Renal pelvis (tissue), 1 donor: ENCODE measurements at regions not wholly inside any gene's neighbourhood (a gene's known extent, or its start where the extent isn't known, plus 50 kb on each side); places are given as distances from the start of the nearest gene placed in this dataset.
"Not testable (repeated sequence)": the region's sequence is repeated elsewhere in the genome, so short reads cannot be mapped to it uniquely, and the experiment has no call there.

Experiments used
- DNase-seq: peaks from one replicate; pipeline ENCODE4 v3.0.0-alpha.2; 2013

- no peak for DNase-seq
These were observed 400.8 kb upstream of the PTGER4 start for GRCh38 chr5:40278881-40279280.

DNA sequence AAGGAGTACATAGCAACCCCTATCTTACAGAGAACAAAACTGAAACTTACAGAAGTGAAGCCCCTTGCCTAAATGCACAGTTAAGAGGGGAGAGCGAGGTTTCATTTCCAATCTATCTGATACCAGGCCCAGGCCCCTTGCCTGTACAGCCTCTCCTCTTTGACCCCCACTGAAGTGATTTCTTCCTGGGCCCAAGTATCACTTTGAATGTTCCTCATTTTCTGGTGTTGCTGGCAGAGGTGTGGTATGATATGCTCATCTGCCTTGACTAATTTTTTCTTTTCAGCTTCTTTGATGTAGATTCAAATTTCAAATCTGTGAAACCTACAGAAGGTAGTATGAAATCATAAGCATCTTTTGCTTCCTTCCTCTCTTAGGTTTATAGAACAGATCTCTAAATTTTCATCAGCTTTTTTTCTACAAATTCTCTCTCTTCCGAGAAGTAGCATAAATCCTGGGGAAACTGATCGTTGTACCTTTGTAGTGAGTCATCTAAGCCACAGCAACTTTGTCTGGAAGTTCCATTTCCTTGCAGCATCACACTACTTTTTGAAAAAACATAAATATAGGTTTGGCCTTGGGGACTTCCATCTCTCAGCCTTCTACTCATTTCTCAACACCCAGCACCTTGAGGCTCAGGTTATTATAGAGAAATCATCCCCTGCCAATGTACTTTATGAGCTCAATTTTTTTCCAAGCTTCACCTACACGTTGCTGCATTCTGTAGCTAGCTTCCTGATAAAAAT, 402.4 kb upstream of the PTGER4 start:
- no peak for DNase-seq

GRCh38 chr5:40276426-40277102, 403.2 kb upstream of the PTGER4 start:
- no peak for DNase-seq

- DNase-seq = no peak
These were observed 405.1 kb upstream of the PTGER4 start for GRCh38 chr5:40274568-40274967.

GRCh38 chr5:40273936-40274335, 405.8 kb upstream of the PTGER4 start:
- no peak for DNase-seq

DNA sequence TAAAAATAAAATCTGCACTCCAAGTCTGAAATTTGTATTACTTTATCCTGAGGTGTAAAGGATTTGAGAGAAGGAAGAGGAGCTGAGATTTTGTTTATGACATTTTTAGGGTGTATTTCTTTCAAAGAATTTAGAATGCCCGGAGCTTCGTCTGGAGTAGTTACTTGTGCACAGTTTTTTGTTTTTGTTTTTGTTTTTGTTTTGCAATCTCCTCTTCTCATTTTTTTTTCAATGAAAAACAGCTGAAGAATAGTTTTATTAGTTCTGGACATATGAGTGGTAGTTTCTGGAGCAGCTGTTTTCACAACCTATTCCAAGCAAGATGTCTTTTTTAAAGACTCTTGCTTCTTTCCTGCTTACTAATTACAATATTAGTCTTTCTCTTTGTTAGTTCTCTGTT, 408.2 kb upstream of the PTGER4 start:
- no peak for DNase-seq

DNA sequence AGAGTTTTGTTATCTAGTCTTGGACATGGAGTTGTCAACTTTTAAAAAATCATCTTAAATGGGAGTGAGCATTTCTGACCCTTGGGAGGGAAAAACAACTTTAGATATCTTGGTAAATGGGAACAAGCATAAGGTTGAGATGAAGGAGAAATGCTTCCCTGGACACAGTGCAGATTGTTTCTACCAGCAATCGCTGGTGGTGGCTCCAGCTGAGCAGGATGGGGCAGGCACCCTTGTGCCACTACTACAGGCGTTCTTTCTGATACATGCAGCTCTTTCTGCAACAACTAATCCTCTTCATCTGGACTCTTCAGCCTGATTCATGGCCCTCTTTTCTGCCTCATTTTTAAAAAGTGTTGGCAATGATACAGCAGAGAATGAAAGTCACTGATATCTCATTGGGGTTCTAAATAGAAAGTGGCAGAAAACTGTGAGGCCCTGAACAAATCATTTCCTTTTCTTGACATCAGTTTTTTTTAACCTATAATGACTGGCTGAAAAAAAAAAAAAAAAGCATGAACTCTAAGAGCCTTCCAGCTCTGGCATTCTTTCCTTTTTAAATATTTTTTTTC, 409.4 kb upstream of the PTGER4 start:
- DNase-seq = no peak

- no peak for DNase-seq
These were observed 411.6 kb upstream of the PTGER4 start for GRCh38 chr5:40268088-40268487.

- DNase-seq = no peak
These were observed 412.8 kb upstream of the PTGER4 start for GRCh38 chr5:40266952-40267351.

GRCh38 chr5:40261984-40262383, 417.7 kb upstream of the PTGER4 start:
- no peak for DNase-seq

DNA sequence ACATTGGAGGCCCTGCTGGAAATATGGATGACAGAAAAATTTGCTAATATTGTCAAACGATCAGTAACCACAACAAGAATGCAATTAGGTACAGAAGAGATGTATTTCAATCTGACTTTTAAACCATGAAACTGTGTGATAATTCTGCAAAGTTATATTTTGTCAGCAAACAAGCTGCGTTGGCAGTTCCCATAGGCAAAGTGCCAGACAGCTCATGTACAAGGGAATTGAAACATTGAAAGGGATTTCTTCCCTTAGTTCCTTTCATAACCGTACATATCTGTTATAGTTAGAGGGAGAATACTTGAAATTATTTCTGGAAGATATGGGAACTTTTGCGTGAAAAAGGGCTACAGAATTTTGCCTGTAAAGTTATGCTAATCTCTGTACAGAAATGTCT, 419.4 kb upstream of the PTGER4 start:
- no peak for DNase-seq

- DNase-seq = no peak
These were observed 421.5 kb upstream of the PTGER4 start for GRCh38 chr5:40258222-40258621.

DNA sequence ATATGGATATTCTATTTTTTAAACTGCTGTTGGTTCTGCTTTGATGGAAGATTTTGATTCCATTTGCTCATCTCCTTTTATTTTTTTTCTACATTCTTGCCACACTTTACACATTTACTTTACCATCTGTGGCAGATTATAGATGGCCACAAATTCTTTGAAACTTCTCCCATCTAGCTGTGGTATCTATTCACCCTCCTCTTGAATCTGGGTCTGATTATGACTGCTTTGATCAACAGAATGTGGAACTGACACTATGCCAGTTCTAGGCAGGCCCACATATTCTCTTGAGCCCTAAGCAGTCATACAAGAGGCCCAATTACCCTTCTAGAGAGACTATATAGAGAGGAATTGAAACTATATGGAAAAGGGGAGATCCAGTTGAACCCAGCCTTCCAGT, 439.0 kb upstream of the PTGER4 start:
- no peak for DNase-seq

DNA sequence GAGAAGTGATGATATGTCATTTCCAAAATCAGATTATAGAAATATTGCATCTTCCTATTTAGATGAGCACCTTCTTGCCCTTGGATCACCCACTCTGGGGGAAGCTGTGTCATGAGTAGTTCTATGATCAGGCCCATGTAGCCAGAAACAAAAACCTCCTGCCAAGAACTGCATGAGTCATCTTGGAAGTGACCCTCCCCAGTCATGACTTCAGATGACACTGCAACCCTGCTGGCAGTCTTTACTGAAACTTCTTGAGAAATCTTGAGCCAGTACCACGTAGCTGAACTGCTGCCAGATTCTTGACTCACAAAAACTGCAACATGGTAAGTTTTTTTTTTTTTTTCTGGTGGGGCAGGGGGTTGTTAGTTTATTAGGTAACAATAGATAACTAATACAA, 439.6 kb upstream of the PTGER4 start:
- DNase-seq = no peak

DNA sequence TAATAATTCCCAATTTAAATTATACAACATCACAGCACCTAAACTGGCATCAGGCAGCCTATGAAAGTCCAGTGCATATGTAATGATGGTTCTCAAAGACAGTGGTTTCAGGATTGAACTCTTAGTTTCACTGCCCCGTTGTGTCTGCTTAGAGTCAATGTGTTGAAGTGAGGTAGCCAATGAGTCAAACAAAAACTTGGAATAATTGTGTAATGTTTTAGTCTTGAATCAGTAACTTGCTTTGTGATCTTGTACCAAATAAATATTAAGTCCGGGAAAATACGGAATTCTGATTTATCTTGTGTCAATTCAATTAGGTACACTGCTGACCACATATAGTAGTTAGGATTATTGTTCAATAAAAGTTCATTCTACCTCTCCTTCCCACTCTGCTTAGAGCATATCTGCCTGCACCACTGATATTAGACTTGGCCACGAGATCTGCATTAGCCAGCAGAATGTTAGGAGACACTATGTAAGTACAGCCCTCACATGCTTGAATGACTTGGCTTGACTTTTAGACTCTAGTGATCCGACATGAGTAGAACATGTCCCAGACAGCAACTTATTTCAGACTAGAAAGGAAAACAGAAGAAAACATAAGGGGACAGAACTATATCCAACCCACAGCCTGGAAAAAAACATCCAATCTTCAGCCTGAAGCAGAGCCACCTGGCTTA, 441.5 kb upstream of the PTGER4 start:
- DNase-seq = no peak

DNA sequence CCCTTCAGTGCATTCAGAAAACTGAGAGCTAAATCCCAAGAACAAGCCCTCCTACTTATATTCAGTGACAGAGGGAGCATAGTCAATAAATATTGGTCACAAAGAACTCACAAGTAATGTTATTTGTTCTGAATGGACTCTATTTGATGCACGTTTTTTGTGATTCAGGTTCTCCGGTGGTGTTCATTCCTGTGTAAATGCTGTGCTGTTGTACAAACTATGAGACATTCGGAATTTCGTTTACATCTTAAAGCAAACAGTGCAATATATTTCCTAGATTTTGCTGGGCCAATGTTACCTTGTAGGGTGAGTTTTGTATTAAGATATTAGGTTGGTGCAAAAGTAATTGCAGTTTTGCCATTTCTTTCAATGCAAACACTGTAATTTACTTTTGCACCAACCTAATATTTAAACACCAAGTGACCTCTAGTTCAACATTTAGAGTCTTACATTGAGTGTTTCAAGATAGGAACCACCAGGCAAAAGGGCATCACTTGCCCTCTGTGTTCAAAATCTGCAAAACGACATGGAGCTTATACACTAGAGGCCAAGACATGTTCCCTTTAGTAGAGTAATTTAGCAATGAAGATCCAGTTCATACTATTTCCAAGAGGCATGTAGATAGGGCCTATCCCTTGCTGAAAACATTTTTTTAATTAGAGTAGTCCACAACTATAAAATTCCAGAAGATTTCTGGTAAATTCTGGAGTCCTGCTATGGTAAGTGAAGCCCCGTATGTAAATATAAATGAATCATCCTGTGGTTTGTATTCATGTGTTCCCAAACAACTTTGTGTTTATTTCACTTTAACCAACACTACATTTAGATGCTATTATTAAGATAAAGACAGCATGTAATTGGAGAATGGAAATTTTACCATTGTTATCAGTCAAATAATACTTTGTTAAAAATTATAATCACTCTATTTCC, 444.0 kb upstream of the PTGER4 start:
- DNase-seq = no peak

- DNase-seq = no peak
These were observed 446.4 kb upstream of the PTGER4 start for GRCh38 chr5:40233268-40233667.

- no peak for DNase-seq
These were observed 451.8 kb upstream of the PTGER4 start for GRCh38 chr5:40227931-40228330.

DNA sequence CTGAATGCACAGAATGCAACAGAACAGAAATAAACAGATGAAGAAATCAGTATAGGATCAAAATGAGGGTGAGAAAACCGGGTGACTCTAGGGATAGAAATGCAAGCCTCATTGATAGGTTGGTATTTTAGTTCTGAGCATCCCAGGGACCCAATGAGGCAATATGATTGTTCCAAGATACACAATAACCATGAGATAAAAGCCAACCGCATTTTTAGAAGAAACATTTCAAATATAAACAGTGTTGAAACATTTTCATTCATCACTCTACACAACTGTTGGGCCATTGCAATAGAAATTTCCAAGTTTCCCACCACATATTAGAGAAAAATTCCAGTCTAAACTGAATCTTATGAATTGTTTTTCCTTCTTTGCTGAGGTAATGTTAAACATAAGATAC, 452.3 kb upstream of the PTGER4 start:
- DNase-seq = no peak

DNA sequence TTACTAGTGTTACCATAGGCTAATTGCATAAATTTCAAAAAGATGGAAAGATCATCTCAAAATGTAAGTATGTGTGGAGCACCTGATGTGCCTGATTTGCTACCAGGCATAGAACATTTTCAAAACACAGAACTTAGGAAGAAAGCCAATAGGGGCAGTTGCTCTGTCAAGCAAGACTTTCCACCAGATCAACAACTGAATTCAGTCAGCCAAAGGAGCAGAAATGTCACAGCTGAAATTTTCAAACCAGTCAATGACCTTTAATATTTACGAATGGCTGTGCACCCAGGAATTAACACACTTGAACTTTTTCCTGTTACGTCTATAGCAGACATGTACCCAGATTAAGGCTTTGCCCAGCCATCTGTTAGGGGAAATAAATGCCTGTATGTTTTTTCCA, 452.8 kb upstream of the PTGER4 start:
- DNase-seq = no peak

DNA sequence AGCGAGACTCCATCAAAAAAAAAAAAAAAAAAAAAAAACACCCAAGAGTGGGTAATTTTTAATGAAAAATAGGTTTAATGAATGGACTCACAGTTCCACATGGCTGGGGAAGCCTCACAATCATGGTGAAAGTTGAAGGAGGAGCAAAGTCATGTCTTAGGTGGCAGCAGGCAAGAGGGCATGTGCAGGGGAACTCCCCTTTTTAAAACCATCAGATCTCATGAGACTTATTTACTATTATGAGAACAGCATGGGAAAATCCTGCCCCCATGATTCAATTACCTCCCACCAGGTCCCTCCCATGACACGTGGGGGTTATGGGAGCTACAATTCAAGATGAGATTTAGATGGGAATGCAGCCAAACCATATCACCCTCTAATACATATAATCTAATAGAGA, 454.6 kb upstream of the PTGER4 start:
- DNase-seq = not testable (repeated sequence)

DNA sequence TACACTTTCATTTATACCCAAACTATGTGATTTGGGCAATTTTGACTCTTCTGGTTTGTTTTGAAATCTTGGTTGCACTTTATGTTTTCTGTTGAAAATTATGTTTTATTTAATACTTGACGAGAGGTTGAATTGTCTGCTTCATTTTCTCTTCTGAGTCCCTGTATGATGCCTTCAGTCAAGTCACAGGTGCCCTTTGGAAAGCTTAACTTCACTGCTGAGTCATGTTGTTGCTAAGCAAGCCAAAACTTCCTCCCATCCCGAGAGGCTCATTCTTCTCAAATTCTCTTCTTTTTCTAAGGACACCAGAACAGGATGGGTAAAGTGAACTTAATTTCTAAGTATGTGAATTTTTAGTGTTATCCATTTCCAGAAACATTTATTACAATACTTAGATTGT, 455.3 kb upstream of the PTGER4 start:
- no peak for DNase-seq
